ENCODE measurements at regions not wholly inside any gene's neighbourhood (a gene's known extent, or its start where the extent isn't known, plus 50 kb on each side); places are given as distances from the start of the nearest gene placed in this dataset.

GRCh38 chr13:106132216-106132615, 403.2 kb downstream of the EFNB2 start:
- TF ChIP-seq POLR2A (IDR thresholded peaks at IDR 0.05; ENCODE audit: low read depth, low read length) = no peak
- TF ChIP-seq TAF1 (IDR thresholded peaks at IDR 0.05; ENCODE audit: low read depth, low read length) = no peak
- TF ChIP-seq POLR2AphosphoS5 (IDR thresholded peaks at IDR 0.05; ENCODE audit: low read depth, low read length) = no peak
- no peak for TF ChIP-seq POU2F2 (IDR thresholded peaks at IDR 0.05; ENCODE audit: low read depth, low read length)

All from GM12891 (cell line).